LNCAP (cell line): ENCODE measurements at regions not wholly inside any gene's neighbourhood (a gene's known extent, or its start where the extent isn't known, plus 50 kb on each side); places are given as distances from the start of the nearest gene placed in this dataset.

Source experiments
- TF ChIP-seq, protein P1 (sequence below): fragments of 450-650 bp; IDR thresholded peaks from 2 replicates; pipeline ENCODE4 v1.5.1; 2017; ENCODE audit warnings: mild to moderate bottlenecking

DNA sequence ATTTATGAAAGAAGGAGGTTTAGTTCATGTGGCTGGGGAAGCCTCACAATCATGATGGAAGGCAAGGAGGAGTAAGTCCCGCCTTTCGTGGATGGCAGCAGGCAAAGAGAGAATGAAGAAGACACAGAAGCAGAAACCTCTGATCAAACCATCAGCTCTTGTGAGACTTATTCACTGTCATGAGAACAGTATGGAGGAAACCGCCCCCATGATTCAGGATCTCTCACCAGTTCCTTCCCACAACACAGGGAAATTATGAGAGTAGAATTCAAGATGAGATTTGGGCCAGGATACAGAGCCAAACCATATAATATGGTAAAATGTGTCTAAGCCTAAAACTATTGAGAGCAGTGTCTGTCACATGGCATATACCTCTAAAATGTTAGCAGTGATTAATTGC lies 503.8 kb upstream of the CCDC179 start:
- TF ChIP-seq, protein P1, sequence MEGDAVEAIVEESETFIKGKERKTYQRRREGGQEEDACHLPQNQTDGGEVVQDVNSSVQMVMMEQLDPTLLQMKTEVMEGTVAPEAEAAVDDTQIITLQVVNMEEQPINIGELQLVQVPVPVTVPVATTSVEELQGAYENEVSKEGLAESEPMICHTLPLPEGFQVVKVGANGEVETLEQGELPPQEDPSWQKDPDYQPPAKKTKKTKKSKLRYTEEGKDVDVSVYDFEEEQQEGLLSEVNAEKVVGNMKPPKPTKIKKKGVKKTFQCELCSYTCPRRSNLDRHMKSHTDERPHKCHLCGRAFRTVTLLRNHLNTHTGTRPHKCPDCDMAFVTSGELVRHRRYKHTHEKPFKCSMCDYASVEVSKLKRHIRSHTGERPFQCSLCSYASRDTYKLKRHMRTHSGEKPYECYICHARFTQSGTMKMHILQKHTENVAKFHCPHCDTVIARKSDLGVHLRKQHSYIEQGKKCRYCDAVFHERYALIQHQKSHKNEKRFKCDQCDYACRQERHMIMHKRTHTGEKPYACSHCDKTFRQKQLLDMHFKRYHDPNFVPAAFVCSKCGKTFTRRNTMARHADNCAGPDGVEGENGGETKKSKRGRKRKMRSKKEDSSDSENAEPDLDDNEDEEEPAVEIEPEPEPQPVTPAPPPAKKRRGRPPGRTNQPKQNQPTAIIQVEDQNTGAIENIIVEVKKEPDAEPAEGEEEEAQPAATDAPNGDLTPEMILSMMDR, result no peak

DNA sequence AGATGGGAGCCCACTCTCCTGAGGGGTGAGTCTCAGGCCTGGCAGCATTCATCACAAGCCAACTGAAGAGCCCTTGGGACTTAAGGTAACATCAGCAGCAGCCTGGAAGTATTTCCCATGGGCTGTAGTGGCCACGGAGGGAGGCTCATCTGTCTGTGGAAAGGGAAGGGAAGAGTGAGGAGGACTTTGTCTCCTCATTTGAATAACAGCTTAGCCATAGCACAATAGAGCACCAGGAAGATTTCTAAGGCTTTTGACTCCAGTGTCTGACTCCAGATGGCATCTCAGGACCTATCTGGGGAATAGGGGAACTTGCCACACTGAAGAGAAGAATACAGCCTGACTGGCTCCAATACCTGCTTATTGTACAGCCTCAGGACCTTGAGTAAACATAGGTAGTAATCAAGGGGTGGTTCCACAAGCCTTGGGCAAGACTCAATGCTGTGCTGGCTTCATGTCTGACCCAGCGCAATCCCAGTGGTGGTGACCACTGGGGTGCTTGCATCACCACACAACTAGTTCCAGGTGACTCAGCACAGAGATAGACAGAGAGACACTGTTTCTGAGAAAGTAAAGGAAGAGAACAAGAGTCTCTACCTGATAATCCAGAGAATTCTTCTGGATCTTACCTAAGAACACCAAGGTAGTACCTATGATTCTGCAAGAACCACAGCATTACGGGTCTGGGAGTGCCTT lies 510.5 kb upstream of the CCDC179 start:
- TF ChIP-seq, protein P1, result no peak

DNA sequence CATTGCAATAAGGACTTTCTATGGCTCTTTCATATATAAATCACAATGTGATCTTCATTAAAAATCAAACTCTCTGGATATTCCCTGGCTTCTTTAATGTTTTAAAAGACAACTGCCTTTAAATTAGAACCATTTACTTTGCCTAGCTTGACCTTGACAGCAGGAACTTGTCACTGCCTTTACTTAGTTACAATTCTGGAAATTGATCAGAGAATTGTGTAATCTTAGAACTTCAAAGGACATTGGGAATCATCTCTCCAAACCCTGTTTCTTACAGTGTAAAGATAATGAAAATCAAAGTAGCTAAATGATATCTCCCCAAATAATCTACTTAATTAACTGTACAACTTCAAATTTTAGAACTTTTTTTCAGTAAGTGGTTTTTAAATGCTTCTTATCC lies 517.6 kb upstream of the CCDC179 start:
- TF ChIP-seq, protein P1, result no peak

DNA sequence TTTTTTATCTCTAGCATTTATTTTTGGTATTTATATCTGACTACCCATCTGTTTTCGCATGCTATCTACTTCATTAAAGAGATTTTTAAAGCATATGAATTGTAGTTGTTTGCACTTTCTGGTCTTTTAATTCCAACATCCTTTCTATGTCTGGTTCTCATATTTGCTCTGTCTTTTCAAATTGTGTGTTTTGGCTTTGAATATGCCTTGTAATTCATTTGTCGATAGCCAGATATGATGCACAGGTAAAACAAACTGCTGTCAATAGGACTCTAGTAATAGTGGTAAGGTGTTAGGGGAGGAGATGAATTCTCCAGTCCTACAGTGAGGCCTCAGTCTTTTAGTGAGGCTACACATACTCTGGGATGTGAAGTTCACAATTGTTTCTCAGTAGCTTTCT lies 530.8 kb upstream of the CCDC179 start:
- TF ChIP-seq, protein P1, result no peak

DNA sequence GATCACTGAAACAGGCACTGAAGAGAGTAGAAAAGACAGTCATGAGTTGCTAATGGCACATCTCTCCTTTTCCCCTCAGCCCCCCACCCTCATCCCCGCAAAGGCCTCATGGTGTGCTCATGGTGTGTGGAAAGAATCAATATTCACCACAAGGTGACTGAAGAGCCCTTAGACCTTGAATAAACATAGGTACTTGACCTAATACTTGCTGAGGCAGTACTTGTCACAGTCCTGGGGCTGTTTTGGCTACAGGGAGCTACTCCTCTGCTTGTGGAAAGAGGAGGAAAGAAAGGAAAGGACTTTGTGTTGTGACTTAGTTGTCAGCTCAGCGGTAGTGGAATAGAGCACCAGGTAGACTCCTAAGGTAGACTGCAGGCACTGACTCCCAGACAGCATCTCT lies 537.8 kb upstream of the CCDC179 start:
- TF ChIP-seq, protein P1, result no peak

DNA sequence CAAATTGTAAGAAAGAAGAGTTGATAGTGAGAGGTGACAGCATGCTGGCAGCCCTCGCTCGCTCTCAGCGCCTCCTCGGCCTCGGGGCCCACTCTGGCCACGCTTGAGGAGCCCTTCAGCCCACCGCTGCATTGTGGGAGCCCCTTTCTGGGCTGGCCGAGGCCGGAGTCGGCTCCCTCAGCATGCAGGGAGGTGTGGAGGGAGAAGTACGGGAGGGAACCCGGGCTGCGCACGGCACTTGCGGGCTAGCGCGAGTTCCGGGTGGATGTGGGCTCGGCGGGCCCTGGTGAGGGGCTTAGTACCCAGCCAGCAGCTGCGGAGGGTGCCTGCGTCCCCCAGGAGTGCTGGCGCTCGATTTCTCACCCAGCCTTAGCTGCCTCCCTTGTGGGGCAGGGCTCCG lies 539.7 kb upstream of the CCDC179 start:
- TF ChIP-seq, protein P1, result no peak

DNA sequence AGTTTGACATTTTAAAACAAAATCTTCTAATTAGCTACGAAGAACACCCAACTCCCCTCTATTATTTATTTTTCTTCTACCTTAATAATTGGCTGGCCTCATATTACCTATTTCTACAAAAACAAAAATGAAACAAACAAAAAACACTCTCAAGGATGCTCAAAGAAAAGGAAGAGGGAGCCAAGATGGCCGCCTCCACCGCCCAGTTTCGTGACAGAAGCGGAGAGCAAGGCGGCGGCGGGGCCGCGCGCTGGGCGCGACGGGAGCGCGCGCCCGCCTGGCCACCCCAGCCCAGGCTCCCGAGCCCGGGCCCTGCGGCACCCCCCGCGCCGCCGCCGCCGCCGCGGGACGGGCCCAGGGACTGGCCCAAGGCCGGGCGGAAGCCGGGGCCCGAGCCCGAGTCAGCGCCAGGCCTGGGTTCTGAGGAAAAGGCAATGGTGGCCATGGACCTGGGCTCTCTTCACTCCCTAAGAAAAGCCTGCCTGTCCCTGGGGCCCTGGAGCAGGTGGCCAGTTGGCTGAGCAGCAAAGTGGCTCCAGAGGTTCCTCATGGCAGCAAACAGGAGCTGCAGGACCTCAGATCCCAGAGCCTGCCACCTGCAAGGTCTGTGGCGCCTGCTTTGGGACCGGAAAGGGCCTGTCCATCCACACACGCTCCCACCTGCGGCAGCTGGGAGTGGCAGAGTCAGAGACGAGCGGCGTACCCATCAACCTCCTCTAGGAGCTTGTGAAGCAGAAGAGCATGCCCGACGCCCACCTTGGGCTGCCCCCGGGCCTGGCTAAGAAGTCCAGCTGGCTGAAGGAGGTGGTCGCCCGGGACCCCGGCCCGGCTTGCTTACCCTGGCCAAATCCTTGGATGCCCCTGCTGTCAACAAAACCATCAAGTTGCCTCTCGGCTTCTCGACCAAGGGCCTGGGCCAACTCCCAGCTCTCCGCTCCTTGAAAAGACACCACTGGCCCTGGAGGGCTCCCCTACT lies 543.2 kb upstream of the CCDC179 start:
- TF ChIP-seq, protein P1, result no peak
